Adrenal gland (tissue), 5 donors: ENCODE measurements at regions not wholly inside any gene's neighbourhood (a gene's known extent, or its start where the extent isn't known, plus 50 kb on each side); places are given as distances from the start of the nearest gene placed in this dataset.

Experiments used
- CTCF ChIP-seq, 6 experiments: fragments of 450-650 bp in 4 of 6; fragments of 200-600 bp in 2 of 6; sonication (generic) in 1 of 6; IDR thresholded peaks; 1 replicate in 5 of 6; 2 replicates in 1 of 6; pipeline versions ENCODE4 v1.5.1 to v1.8.0; 2016 to 2021; ENCODE audit warnings: antibody characterized with exemption in 6 of 6, mild to moderate bottlenecking in 2 of 6, moderate library complexity in 1 of 6
- POLR2A ChIP-seq, 2 donors: fragments of 450-650 bp; IDR thresholded peaks; one replicate each; pipeline ENCODE4 v1.6.1; 2017; ENCODE audit warnings: antibody characterized with exemption in 2 of 2, mild to moderate bottlenecking in 2 of 2, moderate library complexity in 1 of 2
- donor health status: DM: no; HTN: no; CAD: no.

- TF ChIP-seq CTCF (IDR thresholded peaks at IDR 0.05) (no peak), POLR2A (IDR thresholded peaks at IDR 0.05) (no peak)
These were observed 70.9 kb upstream of the S1PR1 start for GRCh38 chr1:101165954-101166353.
